ENCODE measurements at regions not wholly inside any gene's neighbourhood (a gene's known extent, or its start where the extent isn't known, plus 50 kb on each side); places are given as distances from the start of the nearest gene placed in this dataset.

- DNase-seq = no peak
These were observed 767.4 kb downstream of the SLITRK6 start for GRCh38 chr13:85031771-85032170.

- no peak for DNase-seq
These were observed 771.2 kb downstream of the SLITRK6 start for GRCh38 chr13:85028035-85028434.

GRCh38 chr13:85019121-85019520, 780.1 kb downstream of the SLITRK6 start:
- DNase-seq = no peak

- no peak for DNase-seq
These were observed 786.2 kb downstream of the SLITRK6 start for GRCh38 chr13:85013006-85013405.

DNA sequence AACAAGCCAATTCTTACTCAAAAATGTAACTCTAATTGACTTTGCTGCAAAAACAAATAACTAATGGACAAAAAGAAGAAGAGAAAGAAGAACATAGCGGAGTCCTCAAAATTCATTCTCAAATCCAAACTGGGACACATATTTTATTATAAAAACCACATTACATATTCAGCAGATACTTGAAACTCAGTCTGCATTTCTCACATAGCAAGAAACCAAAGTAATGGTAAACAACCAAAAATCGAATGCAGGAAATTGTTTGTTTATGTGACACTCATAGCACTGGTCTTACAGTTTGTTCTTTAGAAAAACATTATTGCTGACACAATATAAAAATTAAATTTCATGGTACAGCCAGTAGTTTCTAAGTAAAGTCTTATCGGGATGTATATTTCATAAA, 789.8 kb downstream of the SLITRK6 start:
- no peak for DNase-seq

DNA sequence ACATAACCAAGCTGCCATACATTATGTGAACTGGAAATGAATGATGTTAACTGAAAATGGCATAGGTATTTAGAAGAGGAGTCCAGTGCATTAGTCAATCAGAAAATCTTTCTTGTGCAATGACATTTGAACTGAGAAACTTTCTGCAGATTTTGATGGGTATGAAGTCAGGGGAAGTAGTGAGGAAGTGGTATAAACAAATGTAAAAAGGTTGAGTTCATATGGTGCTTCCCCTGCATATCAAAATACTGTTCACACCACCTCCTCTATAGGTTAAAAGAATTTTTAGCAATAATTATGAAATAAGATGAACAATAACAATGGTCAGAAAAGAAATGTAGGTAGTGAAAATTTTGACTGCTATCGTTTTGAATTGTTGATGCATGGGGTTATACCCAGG, 800.0 kb downstream of the SLITRK6 start:
- DNase-seq = no peak

GRCh38 chr13:84998681-84999080, 800.5 kb downstream of the SLITRK6 start:
- DNase-seq = no peak

DNA sequence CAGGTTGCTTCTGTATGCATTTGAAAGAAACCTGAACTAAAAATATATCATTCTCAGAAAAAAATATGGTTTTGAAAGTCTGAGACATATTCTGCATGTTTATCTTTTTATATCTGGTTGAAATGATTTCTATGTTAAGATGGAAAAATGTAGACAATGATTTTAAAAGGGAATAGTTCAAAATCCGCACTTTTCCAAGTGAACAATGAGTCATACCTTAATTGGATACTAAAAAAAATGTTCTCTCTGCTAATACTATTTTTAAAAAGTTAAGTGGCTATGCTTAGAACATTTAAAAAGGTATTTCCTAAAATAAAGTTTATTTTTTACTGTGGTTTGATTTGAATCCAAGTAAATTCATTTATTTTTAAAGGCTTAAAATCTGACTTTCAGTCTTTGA, 801.4 kb downstream of the SLITRK6 start:
- no peak for DNase-seq

- DNase-seq = no peak
These were observed 804.6 kb downstream of the SLITRK6 start for GRCh38 chr13:84994582-84994981.

DNA sequence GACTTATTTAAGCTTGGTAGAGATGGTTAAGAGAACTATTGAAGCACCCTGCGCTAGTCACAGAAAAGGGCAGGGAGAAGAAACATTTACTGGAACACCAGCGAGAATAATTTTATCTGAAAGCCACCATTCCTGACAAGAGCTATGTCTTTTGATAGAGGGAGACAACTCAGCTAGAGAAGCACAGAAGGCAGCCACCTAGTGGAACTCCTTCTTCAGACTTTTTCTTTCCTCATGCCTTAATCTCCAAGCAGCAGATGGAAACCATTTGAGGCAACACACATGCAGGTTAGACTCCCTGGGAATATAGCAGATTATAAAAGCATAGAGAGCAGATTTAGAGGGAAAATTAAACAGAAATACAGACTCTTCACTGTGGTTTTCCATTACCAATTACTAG, 813.4 kb downstream of the SLITRK6 start:
- no peak for DNase-seq

GRCh38 chr13:84983321-84983720, 815.9 kb downstream of the SLITRK6 start:
- no peak for DNase-seq

DNA sequence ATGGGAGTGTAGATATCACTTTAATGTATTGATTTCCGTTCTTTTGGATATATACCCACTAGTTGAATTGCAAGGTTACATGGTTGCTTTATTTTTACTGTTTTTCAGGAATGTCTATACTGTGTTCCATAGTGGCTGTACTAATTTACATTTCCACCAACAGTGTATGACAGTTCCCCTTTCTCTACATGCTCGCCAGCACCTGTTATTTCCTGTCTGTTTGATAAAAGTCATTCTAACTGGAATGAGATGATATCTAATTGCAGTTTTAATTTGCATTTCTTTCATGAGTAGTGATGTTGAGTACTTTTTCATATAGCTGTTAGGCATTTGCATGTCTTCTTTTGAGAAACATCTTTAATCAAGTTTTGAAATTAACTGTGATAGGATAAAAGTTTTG, 818.6 kb downstream of the SLITRK6 start:
- no peak for DNase-seq

GRCh38 chr13:84978851-84979250, 820.4 kb downstream of the SLITRK6 start:
- DNase-seq = no peak

GRCh38 chr13:84973661-84974060, 825.6 kb downstream of the SLITRK6 start:
- no peak for DNase-seq

DNA sequence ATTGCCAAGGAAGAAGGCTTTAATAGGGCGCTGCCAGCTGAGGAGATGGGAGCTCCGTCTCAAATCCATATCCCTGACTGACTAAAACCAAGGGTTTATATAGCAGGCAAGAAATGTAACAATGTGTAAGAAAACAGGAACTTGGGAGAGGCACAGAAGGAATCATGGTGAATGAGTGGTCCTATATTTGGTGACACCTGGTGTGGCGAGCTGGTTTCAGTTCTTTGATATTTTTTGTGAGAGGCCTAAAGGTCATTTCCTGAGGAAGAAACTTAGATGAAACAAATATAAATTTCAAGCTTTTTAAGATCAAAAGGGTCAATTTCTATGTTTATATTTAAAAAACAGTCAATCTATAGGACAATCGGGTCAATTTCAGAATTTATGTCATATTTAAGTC, 826.3 kb downstream of the SLITRK6 start:
- no peak for DNase-seq

DNA sequence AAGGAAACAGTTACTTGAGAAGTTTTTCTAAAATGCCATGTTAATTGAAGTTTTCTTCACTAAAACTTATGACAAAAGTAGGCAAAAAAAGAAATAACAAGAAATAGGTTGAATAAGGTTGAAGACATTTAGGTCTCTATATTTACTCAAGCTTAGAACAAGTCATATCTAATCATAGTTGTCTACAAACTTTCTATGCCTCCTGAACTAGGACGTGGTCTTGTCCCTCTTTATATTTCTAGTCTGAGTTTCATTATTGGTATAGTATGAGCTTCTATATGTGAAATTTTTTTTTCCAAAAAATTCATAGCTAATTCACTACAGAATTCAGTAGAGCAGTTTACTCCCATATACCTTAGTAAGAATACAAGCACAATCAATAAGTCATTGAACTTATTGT, 836.4 kb downstream of the SLITRK6 start:
- no peak for DNase-seq

DNA sequence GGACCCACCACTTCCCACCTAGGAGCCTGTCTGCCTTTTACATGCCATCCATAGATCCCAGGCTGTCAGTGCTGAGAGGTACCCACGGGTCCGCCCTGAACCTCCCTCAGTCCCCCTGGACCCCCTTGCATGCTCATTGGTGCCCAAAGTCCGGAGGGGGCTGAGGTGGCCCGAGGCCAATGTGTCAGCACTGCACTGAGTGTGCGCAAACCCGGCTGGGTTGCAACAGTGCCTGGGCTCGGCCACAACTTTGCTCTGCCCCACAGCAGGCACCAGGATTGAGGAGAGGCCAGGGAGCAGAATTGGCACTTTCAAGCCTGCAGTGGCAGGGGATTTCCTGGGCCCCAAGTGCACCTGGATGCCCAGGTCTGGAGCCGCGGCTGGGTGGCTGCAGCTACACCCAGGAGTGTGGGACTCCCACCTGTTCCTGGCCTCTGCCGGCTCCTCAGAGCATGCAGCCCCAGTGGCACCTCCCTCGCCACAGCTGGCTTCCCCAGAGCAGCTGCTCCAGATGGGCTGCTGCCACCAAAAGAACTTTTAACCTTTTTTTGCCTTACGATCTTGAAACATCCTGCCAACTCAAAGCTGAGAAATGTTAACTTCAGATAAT, 837.0 kb downstream of the SLITRK6 start:
- DNase-seq = no peak

GRCh38 chr13:84961023-84961422, 838.2 kb downstream of the SLITRK6 start:
- no peak for DNase-seq

- DNase-seq = no peak
These were observed 839.4 kb downstream of the SLITRK6 start for GRCh38 chr13:84959818-84960217.

DNA sequence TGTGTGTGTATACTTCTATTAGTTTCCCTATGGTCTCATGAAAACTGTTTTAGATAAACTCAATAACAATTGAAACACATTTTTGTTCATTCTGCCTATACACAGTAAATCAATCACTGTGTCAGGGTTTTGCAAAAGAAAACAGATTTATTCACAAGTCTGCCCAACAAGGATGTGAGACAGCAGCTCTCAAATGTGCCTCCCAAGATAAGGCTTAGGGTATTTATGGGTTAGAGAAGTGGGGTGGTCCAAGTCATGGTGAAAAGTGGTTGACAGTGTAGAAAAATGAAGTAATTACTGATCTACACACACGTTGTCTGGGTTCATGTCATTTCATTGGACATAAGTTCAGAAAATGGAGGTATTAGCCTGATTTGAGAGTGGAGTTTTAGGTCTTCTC, 844.6 kb downstream of the SLITRK6 start:
- no peak for DNase-seq

DNA sequence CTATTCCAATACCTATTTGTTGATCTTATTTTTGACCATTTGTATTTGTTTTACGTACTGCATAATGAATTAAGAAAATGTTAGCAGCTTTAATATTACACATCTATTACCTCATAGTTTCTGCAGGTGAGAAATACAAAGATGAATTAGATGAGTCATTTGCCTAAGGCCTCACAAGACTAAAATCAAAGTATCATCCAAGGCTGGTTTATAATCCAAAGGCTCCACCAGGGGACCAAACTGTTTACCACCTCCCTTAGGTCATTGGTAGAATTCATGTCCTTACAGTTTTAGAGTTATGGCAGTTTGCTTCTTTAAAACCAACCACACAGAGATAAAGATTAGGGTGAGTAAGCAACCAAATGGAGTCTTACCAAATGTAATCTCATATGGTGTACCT, 848.1 kb downstream of the SLITRK6 start:
- no peak for DNase-seq

GRCh38 chr13:84946192-84946591, 853.0 kb downstream of the SLITRK6 start:
- no peak for DNase-seq

- DNase-seq = no peak
These were observed 858.4 kb downstream of the SLITRK6 start for GRCh38 chr13:84940798-84941197.

DNA sequence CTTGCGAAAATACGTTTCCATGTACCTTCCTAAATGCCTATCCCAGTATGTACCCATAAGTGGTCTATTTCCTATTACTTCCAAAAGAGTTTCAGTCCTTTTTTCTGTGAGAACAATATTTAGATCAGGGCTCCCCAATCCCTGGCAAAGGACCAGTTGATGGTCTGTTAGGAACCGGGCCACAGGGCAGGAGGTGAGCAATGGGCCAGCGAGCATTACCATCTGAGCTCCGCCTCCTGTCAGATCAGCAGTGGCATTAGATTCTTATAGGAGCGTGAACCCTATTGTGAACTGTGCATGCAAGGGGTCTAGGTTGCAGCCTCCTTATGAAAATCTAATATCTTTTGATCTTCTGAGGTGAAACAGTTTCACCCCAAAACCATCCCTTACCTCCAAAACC, 859.1 kb downstream of the SLITRK6 start:
- DNase-seq = no peak

DNA sequence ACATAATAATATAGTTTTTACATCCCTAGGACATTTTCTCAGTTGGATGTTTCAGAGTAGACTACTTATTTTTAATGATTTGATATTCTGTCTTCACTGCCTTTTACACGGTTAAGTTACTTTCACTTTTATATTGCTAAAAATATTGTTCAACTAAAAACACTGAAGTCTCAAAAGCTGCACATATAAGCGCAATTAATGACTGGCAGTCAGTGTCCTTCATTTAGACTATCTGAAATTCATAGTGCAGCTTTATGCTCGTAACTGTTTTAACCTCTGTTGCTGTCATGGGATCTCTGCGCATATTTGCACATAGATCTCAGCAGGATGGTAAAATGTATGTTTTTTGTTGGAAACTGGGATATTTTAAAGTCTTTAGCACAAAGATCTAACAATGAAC, 864.3 kb downstream of the SLITRK6 start:
- DNase-seq = no peak

GRCh38 chr13:84933797-84934196, 865.4 kb downstream of the SLITRK6 start:
- DNase-seq = no peak
